ENCODE measurements at regions not wholly inside any gene's neighbourhood (a gene's known extent, or its start where the extent isn't known, plus 50 kb on each side); places are given as distances from the start of the nearest gene placed in this dataset.
"Not testable (repeated sequence)": the region's sequence is repeated elsewhere in the genome, so short reads cannot be mapped to it uniquely, and the experiment has no call there.

- not testable (repeated sequence) for TF ChIP-seq ZBTB21 (CRISPR knock-in tag; IDR thresholded peaks at IDR 0.05; ENCODE audit: borderline replicate concordance); CTCF (IDR thresholded peaks at IDR 0.05); TEAD1 (CRISPR knock-in tag; IDR thresholded peaks at IDR 0.05); ATF1 (CRISPR knock-in tag; IDR thresholded peaks at IDR 0.05); MYBL2 (CRISPR knock-in tag; IDR thresholded peaks at IDR 0.05)
Measured at GRCh38 chr15:34527641-34528040, 55.8 kb downstream of the GOLGA8B start.

Data from WTC11 (cell line).